SH-SY5Y (cell line): ENCODE measurements at regions not wholly inside any gene's neighbourhood (a gene's known extent, or its start where the extent isn't known, plus 50 kb on each side); places are given as distances from the start of the nearest gene placed in this dataset.

Experiments
- GATA2 ChIP-seq: IDR thresholded peaks from 2 replicates; pipeline ENCODE4 v1.6.1; 2011; ENCODE audit warnings: mild to moderate bottlenecking, low read depth, low read length
- GATA3 ChIP-seq: IDR thresholded peaks from 2 replicates; pipeline ENCODE4 v1.6.1; 2011; ENCODE audit warnings: low read depth, mild to moderate bottlenecking, low read length, moderate library complexity

DNA sequence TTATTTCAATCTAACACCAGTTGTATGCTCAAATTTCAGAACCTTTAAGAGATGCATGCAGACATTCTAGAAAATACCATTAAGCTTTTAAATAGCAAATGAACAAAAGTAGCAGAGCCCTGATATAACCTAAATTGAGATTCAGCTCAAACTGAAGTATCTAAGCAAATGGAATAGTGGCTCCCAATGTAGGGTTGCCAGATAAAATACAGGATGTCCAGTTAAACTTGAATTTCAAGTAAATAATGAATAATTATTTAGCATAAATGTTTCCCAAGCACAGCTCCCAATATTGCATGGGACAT lies 171.1 kb upstream of the ATP11B start:
- TF ChIP-seq GATA2 (no peak), GATA3 (no peak)
